ENCODE measurements at regions not wholly inside any gene's neighbourhood (a gene's known extent, or its start where the extent isn't known, plus 50 kb on each side); places are given as distances from the start of the nearest gene placed in this dataset.

DNA sequence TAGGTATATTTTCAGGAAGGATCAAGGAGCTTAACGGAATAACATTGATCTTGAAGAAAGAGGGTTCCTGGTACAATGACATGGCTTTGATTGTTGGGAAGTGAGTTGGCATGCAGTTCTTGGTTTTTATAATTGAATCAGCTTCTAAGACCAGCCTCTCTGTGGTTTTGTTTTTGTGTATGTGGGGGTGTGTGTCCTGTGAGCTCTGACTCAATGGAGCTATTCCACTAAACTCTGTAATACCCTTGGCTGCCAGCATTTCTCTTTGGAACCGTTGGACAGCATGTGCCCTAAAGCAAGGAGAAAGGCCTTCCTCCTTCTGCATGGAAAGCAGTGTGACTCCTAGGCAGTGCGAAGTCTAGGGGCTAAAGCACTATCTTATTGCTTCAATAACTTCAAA lies 124.8 kb downstream of the EDEM1 start:
- peaks cover 3% of the 10 kb centered on the region for H3K4me1 Mint-ChIP-seq
- ATAC-seq = no peak
- H3K4me3 Mint-ChIP-seq = no peak overlapping the region
- CTCF ChIA-PET = no interaction called here
- H3K27ac Mint-ChIP-seq = no peak overlapping the region
- DNase-seq = no peak
- H3K36me3 Mint-ChIP-seq = no peaks in the 10 kb centered on the region
- H3K9me3 Mint-ChIP-seq (ENCODE audit: low read depth) = no peaks in the 10 kb centered on the region
- H3K27me3 Mint-ChIP-seq = peaks cover 2% of the 10 kb centered on the region

DNA sequence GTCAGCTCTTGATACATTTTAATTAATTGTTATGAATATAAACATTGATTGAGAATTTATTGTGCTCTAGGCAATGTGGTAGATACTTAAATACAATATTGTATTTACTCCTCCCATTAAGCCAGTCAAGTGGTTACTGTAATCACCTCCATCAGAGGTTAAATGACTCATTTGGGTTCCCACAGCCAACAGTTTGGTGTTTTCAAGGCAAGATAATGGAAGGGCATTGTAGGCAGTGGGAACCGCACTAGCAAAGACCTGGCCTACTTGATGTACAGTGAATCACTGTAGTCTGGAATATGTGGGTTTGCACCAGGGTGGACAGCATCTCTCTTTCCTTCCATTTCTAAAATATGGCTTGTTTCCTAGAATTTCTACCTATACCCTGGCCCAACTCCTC lies 127.4 kb downstream of the EDEM1 start:
- H3K4me1 Mint-ChIP-seq = peaks cover 3% of the 10 kb centered on the region
- no peak for ATAC-seq
- peaks cover 8% of the 10 kb centered on the region for H3K27me3 Mint-ChIP-seq
- no peaks in the 10 kb centered on the region for H3K9me3 Mint-ChIP-seq (ENCODE audit: low read depth)
- no peak overlapping the region for H3K4me3 Mint-ChIP-seq
- H3K36me3 Mint-ChIP-seq = no peaks in the 10 kb centered on the region
- no peak overlapping the region for H3K27ac Mint-ChIP-seq
- CTCF ChIA-PET = no interaction called here
- no peak for DNase-seq

DNA sequence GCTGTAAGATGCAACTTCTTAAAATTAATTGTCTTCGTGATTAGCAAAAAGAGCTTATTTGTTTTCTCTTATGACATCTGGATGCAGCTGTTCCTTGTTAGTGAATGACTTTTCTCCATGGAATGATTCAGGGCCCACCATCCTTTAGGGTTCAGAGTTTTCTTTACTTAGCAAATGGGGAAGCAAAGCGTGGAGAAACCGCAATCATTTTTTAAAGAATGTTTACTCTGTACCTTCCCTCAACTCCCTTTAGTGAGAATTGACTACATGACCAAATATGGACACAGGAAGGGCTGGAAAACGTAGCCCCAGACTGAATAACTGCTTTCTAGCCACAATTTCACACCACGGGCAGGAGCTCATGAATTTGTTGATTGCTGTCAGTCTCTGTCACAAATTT lies 130.1 kb downstream of the EDEM1 start:
- Mint-ChIP-seq H3K9me3 (ENCODE audit: low read depth) (no peaks in the 10 kb centered on the region), H3K27ac (no peak overlapping the region), H3K4me1 (peaks cover 3% of the 10 kb centered on the region), H3K4me3 (no peak overlapping the region), H3K36me3 (no peaks in the 10 kb centered on the region), H3K27me3 (peaks cover 8% of the 10 kb centered on the region)
- no peak for ATAC-seq
- CTCF ChIA-PET = interaction anchor here (0.6 kb wide), 1 partner anchor 158 kb away, joined by 3 read pairs; no protein-coding TSS in a partner anchor
- no peak for DNase-seq

DNA sequence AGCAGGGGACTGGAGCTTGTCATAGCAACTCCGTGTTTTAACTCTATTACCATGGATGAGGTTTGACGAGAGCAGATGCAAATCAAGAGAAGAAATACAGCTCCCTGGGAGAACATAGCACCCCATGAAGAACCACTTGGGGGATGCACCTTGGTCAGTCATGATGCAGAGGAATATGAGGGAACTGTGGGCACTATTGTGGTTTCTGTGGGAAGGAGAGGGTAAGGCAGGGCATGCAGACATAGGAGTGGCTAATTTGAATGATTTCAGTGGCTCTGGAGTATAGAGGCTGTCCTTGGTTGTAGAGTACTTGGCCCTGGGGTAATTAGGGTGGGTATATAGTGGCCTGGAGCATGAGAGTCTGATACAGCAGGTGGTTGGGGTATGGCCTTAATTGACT lies 131.9 kb downstream of the EDEM1 start:
- Mint-ChIP-seq H3K9me3 (ENCODE audit: low read depth) (no peaks in the 10 kb centered on the region), H3K4me3 (no peak overlapping the region), H3K36me3 (no peaks in the 10 kb centered on the region), H3K27me3 (peaks cover 10% of the 10 kb centered on the region), H3K4me1 (peaks cover 3% of the 10 kb centered on the region), H3K27ac (no peak overlapping the region)
- CTCF ChIA-PET = no interaction called here
- DNase-seq (no peak), ATAC-seq (no peak)

DNA sequence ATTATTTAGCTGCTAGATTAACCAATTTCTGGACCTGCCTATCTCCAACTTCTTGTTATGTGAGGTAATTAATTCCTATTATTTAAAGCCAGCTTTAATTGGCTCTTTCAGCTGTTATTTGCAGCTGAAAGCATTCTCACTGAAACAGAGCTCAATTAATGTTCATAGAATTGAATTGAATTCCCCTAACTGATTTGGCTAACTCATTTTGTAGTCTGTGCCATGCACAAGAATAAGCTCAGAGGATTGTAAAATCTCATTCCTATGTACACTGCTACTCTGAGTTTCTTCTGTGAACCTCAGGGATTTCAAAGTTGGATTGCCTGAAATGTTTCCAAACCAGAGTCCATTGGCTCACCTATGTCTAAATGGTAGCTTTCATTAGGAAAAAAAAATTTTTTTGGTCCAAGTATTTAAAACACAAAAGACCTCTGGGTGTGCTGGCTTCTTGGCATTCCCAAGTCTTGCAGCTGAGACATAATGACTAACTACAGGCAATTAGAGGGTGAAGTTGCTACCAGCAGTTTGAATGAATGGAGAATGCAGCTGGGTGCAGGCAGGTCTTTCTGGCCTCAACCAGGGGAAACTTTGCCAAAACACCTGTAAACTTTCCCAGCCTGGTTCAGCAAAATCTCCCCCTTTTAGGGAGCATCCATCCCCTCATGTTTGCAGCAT lies 134.3 kb downstream of the EDEM1 start:
- H3K27me3 Mint-ChIP-seq = peaks cover 11% of the 10 kb centered on the region
- no peaks in the 10 kb centered on the region for H3K4me1 Mint-ChIP-seq
- H3K4me3 Mint-ChIP-seq = no peak overlapping the region
- CTCF ChIA-PET = no interaction called here
- H3K36me3 Mint-ChIP-seq = no peaks in the 10 kb centered on the region
- ATAC-seq = no peak
- no peaks in the 10 kb centered on the region for H3K9me3 Mint-ChIP-seq (ENCODE audit: low read depth)
- no peak for DNase-seq
- no peak overlapping the region for H3K27ac Mint-ChIP-seq

DNA sequence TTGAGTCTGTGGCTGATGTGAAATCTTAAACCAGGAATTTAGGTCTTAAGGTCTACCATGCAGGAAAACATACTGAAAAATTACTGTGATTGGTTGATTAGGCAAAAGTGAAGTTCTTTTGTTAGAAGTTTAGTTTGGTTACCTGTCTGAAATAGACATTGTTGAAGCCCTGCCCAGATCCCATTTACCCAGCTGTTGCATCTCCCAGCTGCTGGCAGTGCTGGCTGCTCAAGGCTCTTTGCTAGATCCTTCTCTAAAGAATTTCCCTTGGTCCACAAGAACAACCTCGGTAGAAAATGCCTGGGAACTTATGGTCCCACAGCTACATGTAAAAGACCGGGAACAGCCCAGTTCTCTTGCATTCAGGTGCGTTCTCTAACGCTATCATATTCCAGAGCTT lies 137.3 kb downstream of the EDEM1 start:
- H3K4me1 Mint-ChIP-seq = no peaks in the 10 kb centered on the region
- H3K27ac Mint-ChIP-seq = no peak overlapping the region
- DNase-seq = no peak
- no peaks in the 10 kb centered on the region for H3K9me3 Mint-ChIP-seq (ENCODE audit: low read depth)
- ATAC-seq = no peak
- CTCF ChIA-PET = no interaction called here
- no peaks in the 10 kb centered on the region for H3K36me3 Mint-ChIP-seq
- H3K27me3 Mint-ChIP-seq = peaks cover 6% of the 10 kb centered on the region
- no peak overlapping the region for H3K4me3 Mint-ChIP-seq

DNA sequence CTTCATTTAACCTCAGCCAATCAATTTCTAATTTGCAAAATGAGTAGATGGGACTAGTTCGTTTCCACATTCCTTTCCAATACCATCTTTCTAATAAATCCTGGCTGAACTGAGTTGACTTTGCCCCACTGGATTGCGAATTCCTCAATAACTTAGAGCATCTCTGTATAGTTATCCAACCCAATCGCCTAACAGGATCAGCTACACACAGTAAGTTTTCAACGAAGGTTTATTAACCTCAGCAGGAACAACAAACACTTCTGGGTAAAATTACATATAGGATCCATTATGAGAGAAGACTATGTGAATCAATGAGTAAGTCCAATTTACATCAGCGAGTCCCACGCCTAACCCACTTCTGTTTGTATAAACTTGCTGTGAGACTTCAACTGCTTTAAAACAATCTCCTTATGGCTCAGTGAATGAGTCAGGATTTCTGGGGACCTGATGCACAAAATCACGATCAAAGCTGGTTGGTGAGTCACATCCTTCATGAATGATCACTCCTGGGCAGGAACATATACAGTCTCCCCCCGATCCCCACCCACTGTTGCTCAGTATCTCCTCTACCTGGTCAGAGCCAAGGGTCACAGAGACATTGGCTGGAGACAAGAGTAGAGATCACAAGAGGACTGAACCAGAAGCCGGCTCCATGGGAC lies 142.8 kb downstream of the EDEM1 start:
- Mint-ChIP-seq H3K4me1 (no peaks in the 10 kb centered on the region), H3K4me3 (no peak overlapping the region), H3K27ac (no peak overlapping the region), H3K36me3 (no peaks in the 10 kb centered on the region), H3K9me3 (ENCODE audit: low read depth) (no peaks in the 10 kb centered on the region), H3K27me3 (peaks cover 4% of the 10 kb centered on the region)
- no peak for DNase-seq
- CTCF ChIA-PET = no interaction called here
- ATAC-seq = no peak

DNA sequence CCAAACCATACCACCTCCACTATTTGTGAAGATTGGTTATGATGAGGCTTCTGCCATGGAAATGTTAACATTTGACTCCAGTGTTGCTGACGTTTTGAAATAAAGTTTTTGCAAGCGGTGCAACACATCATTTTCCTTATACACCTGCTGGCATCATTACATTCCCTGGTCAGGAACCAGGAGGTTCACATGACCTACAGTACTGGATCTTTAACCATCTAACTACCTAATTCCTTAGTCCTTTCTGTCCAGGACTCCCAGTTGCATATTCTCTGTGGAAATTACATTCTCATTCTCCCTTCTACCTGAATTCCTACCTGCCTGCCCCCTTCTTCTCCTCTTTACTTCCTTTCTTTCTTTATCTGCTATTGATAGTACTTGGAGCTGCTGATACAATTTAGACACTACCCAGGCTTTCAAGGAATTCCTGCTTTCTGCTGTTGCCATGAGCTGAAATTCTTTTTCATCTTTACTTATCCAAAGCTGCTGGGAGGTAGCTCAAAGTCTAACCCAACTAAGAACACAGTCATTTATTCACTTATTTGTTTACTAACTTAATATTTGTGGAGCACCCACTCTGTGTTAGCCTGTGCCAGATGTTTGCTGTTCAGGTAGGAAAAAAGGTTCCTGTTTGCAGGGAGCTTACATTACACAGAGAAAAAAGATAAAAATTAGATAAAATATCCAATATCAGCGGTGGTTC lies 144.2 kb downstream of the EDEM1 start:
- Mint-ChIP-seq H3K4me3 (no peak overlapping the region), H3K9me3 (ENCODE audit: low read depth) (no peaks in the 10 kb centered on the region), H3K36me3 (no peaks in the 10 kb centered on the region), H3K27me3 (peaks cover 2% of the 10 kb centered on the region), H3K4me1 (no peaks in the 10 kb centered on the region), H3K27ac (no peak overlapping the region)
- ATAC-seq (no peak), DNase-seq (no peak)
- CTCF ChIA-PET = no interaction called here

DNA sequence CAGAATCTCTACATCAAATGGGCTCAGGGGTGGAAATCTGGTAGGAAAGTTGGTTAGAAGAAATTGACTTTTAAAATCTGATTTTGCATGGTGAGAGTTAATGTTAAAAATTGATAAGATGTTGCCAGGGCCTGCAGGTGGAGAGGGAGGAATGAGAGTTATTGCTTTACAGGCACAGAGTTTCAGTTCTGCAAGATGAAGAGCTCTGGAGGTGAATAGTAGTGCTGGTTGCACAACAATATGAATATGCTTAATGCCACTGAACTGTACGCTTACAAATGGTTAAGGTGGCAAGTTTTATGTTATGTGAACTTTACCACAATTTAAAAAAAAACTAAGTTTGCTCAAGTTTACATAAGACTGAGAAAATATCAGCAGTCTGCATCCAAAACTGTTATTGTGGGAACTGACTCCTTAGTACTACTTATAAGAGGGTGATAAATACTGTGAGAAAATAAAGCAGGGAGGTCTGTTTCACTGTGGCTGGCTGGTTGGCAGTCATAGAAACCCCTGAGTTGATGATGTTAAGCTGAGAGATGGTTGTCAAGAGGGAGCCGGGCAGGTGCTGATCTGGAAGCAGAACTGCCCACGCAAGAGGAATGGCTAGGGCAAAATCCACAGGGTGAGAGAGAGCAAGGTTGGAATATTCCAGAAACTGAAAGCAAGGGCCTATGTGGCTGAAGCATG lies 144.9 kb downstream of the EDEM1 start:
- H3K36me3 Mint-ChIP-seq = no peaks in the 10 kb centered on the region
- H3K9me3 Mint-ChIP-seq (ENCODE audit: low read depth) = no peaks in the 10 kb centered on the region
- no peak overlapping the region for H3K4me3 Mint-ChIP-seq
- ATAC-seq = no peak
- H3K27me3 Mint-ChIP-seq = no peaks in the 10 kb centered on the region
- CTCF ChIA-PET = no interaction called here
- no peak overlapping the region for H3K27ac Mint-ChIP-seq
- no peaks in the 10 kb centered on the region for H3K4me1 Mint-ChIP-seq
- DNase-seq = no peak

DNA sequence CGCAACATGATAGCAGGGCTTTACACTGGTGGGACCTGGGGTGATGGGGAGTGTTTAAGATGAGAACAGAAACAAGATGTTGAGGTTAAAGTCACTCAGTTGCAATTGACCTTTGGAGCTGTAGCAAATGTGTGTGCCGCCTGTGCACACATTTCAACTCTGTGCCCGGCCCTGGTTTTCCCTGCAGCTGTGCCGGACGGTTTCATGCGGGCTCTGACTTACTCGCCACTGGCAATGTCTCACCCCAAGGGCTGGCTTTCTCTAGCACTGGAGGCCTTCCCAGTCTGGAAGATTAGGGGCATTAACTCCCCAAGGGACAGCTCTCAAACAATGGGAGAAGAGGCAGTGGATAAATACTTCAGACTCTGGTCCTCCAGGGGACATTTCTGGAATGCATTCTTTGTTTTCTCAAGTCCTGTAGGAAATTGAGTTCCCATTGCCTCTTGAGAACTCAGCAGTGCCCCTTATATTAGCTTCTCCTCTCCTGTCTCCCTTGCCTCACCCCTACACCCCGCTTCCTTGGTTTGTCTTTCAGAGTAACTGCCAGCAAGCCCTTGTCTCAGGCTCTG lies 152.5 kb downstream of the EDEM1 start:
- Mint-ChIP-seq H3K27me3 (peaks cover 3% of the 10 kb centered on the region), H3K9me3 (ENCODE audit: low read depth) (no peaks in the 10 kb centered on the region), H3K4me1 (no peaks in the 10 kb centered on the region), H3K27ac (no peak overlapping the region), H3K4me3 (no peak overlapping the region), H3K36me3 (no peaks in the 10 kb centered on the region)
- DNase-seq (no peak), ATAC-seq (no peak)
- CTCF ChIA-PET = no interaction called here

DNA sequence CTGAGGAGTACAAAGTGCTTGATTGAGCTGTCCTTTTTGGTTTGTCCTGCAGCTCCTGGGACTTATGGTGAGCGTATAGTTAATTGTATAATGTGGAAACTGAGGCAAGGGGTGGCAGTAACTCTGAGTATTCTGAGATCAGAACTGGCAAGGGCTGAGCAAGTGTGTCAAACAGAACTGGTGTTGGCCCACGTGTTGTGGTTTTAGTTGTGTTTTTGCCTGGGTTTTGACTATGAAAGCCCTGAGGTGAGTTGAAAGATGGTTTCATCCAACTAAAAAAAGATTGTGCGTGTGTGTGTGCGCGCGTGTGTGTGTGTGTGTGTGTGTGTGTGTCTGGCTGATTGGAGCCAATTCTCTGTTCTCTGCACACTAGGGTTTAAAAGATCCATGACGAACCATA lies 154.1 kb downstream of the EDEM1 start:
- ATAC-seq = no peak

DNA sequence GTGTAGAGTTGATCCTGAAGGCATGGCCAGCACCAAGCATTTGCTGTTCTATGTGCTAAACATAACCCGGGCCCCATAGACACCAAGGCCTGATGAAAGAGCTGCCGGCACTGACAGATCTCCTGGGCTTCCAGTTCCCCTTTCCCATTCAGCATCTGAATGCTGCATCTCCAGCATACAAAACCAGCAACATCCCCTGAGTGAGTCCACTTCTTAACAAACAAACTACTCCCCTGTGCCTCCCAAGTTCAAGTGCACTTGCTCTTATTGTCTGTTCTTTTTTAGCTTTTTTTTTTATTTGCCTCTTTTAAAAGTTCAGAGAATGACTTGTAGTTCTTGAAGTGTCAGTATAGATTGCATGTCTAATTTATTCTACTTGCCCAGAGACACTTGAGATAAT lies 156.0 kb downstream of the EDEM1 start:
- H3K4me1 Mint-ChIP-seq = no peaks in the 10 kb centered on the region
- DNase-seq (no peak), ATAC-seq (no peak)
- H3K9me3 Mint-ChIP-seq (ENCODE audit: low read depth) = no peaks in the 10 kb centered on the region
- no peaks in the 10 kb centered on the region for H3K36me3 Mint-ChIP-seq
- no peak overlapping the region for H3K27ac Mint-ChIP-seq
- CTCF ChIA-PET = no interaction called here
- H3K4me3 Mint-ChIP-seq = no peak overlapping the region
- H3K27me3 Mint-ChIP-seq = peaks cover 3% of the 10 kb centered on the region

More for the DNA sequence above, 154.1 kb downstream of the EDEM1 start:
- Mint-ChIP-seq H3K4me3 (no peak overlapping the region), H3K27ac (no peak overlapping the region), H3K4me1 (no peaks in the 10 kb centered on the region), H3K27me3 (peaks cover 3% of the 10 kb centered on the region), H3K9me3 (ENCODE audit: low read depth) (no peaks in the 10 kb centered on the region), H3K36me3 (no peaks in the 10 kb centered on the region)
- no peak for DNase-seq
- CTCF ChIA-PET = no interaction called here

DNA sequence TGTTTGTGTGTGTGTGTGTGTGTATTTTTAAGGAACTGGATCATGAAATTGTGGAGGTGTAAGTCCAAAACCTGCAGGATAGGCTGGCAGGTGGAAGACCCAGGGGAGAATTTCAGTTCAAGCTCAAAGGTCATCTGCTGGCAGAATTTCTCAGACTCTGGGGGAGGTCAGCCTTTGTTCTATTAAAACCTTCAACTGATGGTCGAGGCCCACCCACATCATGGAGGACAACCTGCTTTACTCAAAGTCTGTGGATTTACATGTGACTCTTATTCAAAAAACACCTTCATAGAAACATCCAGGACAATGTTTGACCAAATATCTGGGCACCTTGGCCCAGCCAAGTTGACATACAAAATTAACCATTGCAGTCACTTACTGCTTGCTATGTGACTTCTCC lies 157.2 kb downstream of the EDEM1 start:
- no peak for ATAC-seq
- no peak for DNase-seq
- H3K27me3 Mint-ChIP-seq = peaks cover 3% of the 10 kb centered on the region
- CTCF ChIA-PET = no interaction called here
- H3K4me1 Mint-ChIP-seq = no peaks in the 10 kb centered on the region
- no peak overlapping the region for H3K4me3 Mint-ChIP-seq
- H3K27ac Mint-ChIP-seq = no peak overlapping the region
- no peaks in the 10 kb centered on the region for H3K36me3 Mint-ChIP-seq
- H3K9me3 Mint-ChIP-seq (ENCODE audit: low read depth) = no peaks in the 10 kb centered on the region

Measured in activated CD8-positive, alpha-beta memory T cell treated with anti-CD3 and anti-CD28 coated beads, Interleukin-2, amount 10 ng/mL, durations not matched to agents 7 days and 5 days (primary cell).